ENCODE measurements at regions not wholly inside any gene's neighbourhood (a gene's known extent, or its start where the extent isn't known, plus 50 kb on each side); places are given as distances from the start of the nearest gene placed in this dataset.

DNA sequence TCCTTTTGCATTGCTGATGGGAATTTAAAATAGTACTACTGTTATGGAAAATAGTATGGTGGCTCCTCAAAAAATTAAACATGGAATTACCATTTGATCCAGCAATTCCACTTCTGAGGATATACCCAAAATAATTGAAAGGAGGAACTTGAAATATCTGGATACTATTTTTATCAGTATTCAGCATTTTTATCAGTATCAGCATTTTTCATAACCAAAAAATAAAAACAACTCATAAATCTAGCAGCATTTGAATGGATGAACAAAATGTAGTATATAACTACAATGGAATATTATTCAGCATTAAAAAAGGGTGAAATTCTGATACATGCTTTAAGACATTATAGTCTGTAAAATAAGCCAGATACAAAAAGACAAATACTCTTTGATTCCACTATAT lies 763.4 kb upstream of the MAN1A1 start:
- no peak for DNase-seq (ENCODE audit: low spot score in 2 of 2)
- H3K4me3 ChIP-seq (ENCODE audit: low read depth, poor library complexity, severe bottlenecking) = no peak overlapping the region
- TF ChIP-seq POLR2A (IDR thresholded peaks at IDR 0.05) (no peak), CTCF (IDR thresholded peaks at IDR 0.05) (no peak)
- intact Hi-C loops (cut with DNase I; ENCODE audit: low total_unique reads) = no loop called here

GRCh38 chr6:120111001-120111400 lies 761.4 kb upstream of the MAN1A1 start:
- DNase-seq (ENCODE audit: low spot score in 2 of 2) = no peak
- no peak overlapping the region for H3K4me3 ChIP-seq (ENCODE audit: low read depth, poor library complexity, severe bottlenecking)
- no peak for TF ChIP-seq POLR2A (IDR thresholded peaks at IDR 0.05)
- TF ChIP-seq CTCF (IDR thresholded peaks at IDR 0.05) = no peak
- 86 to 97% methylated on average over 4 of the region's 4 CpGs for WGBS, 2 donors
- intact Hi-C loops (cut with DNase I; ENCODE audit: low total_unique reads) = no loop called here

DNA sequence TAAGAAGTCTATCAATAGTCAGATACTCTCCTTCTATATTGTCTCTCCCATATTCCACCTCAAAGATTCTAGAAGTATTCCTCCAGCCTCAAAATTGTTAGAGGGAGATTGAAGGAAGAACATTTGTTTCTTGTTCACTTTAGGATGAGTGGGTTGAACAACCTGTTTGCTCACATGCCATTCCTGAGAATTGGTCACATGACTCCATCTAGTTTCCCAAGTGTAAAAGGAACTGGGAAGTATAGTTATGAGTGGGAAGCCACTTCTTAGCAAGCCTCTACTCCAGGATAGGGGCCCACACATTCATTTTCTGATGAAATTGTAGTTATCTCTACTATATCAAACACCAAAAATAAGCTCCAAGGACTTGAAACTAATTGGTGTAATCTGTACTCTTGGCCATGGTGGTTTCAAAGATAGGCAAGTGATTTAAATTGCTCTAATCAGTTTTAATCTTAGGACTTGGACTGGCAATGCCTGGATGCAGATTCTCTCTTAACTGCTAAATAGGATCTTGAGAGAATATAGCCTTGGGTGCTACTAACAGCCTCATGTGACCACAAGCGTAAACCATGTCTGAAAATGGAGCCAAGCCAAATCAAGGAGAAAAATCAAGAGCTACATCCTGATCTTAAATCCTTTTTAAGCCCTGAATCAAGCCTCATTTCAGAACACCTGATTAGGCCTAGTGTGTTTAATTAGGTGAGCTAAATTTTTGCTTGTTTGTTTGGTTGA lies 758.7 kb upstream of the MAN1A1 start:
- intact Hi-C loops (cut with DNase I; ENCODE audit: low total_unique reads) = no loop called here
- WGBS, 2 donors = 55 to 57% methylated on average over 1 of the region's 1 CpG
- DNase-seq (ENCODE audit: low spot score in 2 of 2) = no peak
- no peak overlapping the region for H3K4me3 ChIP-seq (ENCODE audit: low read depth, poor library complexity, severe bottlenecking)
- TF ChIP-seq POLR2A (IDR thresholded peaks at IDR 0.05) = no peak
- no peak for TF ChIP-seq CTCF (IDR thresholded peaks at IDR 0.05)

DNA sequence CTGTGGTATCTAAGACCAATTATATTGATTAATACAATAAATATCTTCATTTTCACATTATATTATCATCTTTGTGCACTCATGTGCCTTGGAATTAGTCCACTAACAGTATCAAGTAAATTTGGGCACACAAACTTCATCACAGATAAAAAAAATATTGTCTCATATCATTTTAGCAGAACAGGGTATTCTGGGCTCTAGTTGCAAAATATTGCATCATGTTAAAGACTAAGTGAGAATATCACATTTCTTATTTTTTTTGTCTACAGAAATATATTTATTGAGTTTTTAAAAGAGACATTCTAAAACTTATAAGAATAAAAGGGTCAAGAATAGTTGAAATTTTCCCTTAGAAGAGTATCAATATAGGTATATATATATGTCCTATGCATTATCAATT lies 754.1 kb upstream of the MAN1A1 start:
- TF ChIP-seq POLR2A (IDR thresholded peaks at IDR 0.05) (no peak), CTCF (IDR thresholded peaks at IDR 0.05) (no peak)
- no peak for DNase-seq (ENCODE audit: low spot score in 2 of 2)
- intact Hi-C loops (cut with DNase I; ENCODE audit: low total_unique reads) = no loop called here
- no peak overlapping the region for H3K4me3 ChIP-seq (ENCODE audit: low read depth, poor library complexity, severe bottlenecking)

DNA sequence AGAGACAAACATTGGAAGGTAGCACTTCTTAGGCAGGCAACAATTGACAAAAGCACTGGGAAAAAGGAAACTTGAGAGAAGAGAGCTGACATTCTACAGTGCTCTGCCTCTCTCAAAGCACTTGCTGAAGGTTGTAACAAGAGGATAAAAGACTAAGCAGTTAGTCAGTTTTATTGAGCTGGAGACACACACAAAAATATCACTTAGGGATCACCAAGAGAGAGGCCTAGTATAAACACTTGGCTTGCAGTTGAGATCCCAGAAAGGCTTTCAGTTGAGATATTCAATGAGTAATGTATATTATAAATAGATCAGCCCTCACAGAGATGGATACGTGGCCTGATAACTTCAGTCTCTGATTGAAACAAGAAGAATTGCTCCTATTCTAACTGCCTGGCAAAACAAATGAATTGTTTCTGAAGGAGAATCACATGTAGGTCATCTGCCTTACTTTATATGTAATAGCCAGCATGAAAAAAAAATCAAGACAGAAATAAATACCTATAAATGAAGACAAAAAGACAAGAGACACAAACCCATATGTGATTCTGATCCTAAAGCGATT lies 747.2 kb upstream of the MAN1A1 start:
- TF ChIP-seq CTCF (IDR thresholded peaks at IDR 0.05) (no peak), POLR2A (IDR thresholded peaks at IDR 0.05) (no peak)
- 78 to 81% methylated on average over 2 of the region's 2 CpGs for WGBS, 2 donors
- no peak for DNase-seq (ENCODE audit: low spot score in 2 of 2)
- intact Hi-C loops (cut with DNase I; ENCODE audit: low total_unique reads) = no loop called here
- H3K4me3 ChIP-seq (ENCODE audit: low read depth, poor library complexity, severe bottlenecking) = no peak overlapping the region

GRCh38 chr6:120083186-120083585 lies 733.6 kb upstream of the MAN1A1 start:
- 72 to 74% methylated on average over 5 of the region's 5 CpGs for WGBS, 2 donors
- intact Hi-C loops (cut with DNase I; ENCODE audit: low total_unique reads) = no loop called here
- H3K4me3 ChIP-seq (ENCODE audit: low read depth, poor library complexity, severe bottlenecking) = no peak overlapping the region
- TF ChIP-seq CTCF (IDR thresholded peaks at IDR 0.05) (no peak), POLR2A (IDR thresholded peaks at IDR 0.05) (no peak)
- DNase-seq (ENCODE audit: low spot score in 2 of 2) = no peak

Measured in lower leg skin (tissue), 4 donors.